Small intestine (tissue), 7 donors: ENCODE measurements at regions not wholly inside any gene's neighbourhood (a gene's known extent, or its start where the extent isn't known, plus 50 kb on each side); places are given as distances from the start of the nearest gene placed in this dataset.

Source experiments
- DNase-seq, 2 donors: peaks; one replicate each; pipeline versions ENCODE4 v3.0.0 to v3.0.0-alpha.2; 2013
- FAIRE-seq: peaks from 2 replicates; lab custom pipeline; 2012; peaks lifted over from hg19 to GRCh38; lab: Jason Lieb, UNC
- H3K27ac ChIP-seq, 3 donors: one replicate each; pipeline ENCODE4 v1.5.1; 2013; ENCODE audit warnings: low read length in 2 of 3, mild to moderate bottlenecking in 2 of 3, control low read depth in 1 of 3, inconsistent platforms in 1 of 3, low read depth in 1 of 3, moderate library complexity in 1 of 3
- H3K27me3 ChIP-seq, 3 donors: one replicate each; pipeline ENCODE4 v1.6.1; 2013; ENCODE audit warnings: low read length in 3 of 3, inconsistent platforms in 1 of 3; ENCODE audit not compliant: control insufficient read depth in 3 of 3, insufficient read depth in 3 of 3
- H3K36me3 ChIP-seq, 3 donors: one replicate each; pipeline ENCODE4 v1.6.1; 2013; ENCODE audit warnings: low read length in 3 of 3, inconsistent platforms in 1 of 3, low read depth in 1 of 3, mild to moderate bottlenecking in 1 of 3, moderate library complexity in 1 of 3; ENCODE audit not compliant: control insufficient read depth in 3 of 3, insufficient read depth in 2 of 3
- H3K4me1 ChIP-seq, 3 donors: one replicate each; pipeline ENCODE4 v1.6.1; 2013; ENCODE audit warnings: low read length in 2 of 3, inconsistent platforms in 1 of 3, low read depth in 1 of 3, mild to moderate bottlenecking in 1 of 3, moderate library complexity in 1 of 3; ENCODE audit not compliant: control insufficient read depth in 3 of 3, insufficient read depth in 2 of 3
- H3K4me3 ChIP-seq, 3 donors: one replicate each; pipeline ENCODE4 v1.5.1; 2013; ENCODE audit warnings: low read length in 3 of 3, control low read depth in 1 of 3, inconsistent platforms in 1 of 3, low read depth in 1 of 3, mild to moderate bottlenecking in 1 of 3, moderate library complexity in 1 of 3
- H3K9me3 ChIP-seq, 2 donors: one replicate each; pipeline ENCODE4 v1.6.1; 2013; ENCODE audit warnings: low read depth in 1 of 2, low read length in 1 of 2; ENCODE audit not compliant: control insufficient read depth in 2 of 2, insufficient read depth in 1 of 2
- WGBS, 3 donors: extraction: QIAGEN DNeasy Blood & Tissue Kit; methylation state at CpG; one replicate each; pipeline ENCODE4 v1.1.7; 2013; 5-methylcytosine and 5-hydroxymethylcytosine counted together
- donor health status: healthy with polysubstance abuse.
- donor health status: control.
- donor health status: control.
- donor health status: Bipolar disorder and iron deficiency.
- donor health status: healthy.

DNA sequence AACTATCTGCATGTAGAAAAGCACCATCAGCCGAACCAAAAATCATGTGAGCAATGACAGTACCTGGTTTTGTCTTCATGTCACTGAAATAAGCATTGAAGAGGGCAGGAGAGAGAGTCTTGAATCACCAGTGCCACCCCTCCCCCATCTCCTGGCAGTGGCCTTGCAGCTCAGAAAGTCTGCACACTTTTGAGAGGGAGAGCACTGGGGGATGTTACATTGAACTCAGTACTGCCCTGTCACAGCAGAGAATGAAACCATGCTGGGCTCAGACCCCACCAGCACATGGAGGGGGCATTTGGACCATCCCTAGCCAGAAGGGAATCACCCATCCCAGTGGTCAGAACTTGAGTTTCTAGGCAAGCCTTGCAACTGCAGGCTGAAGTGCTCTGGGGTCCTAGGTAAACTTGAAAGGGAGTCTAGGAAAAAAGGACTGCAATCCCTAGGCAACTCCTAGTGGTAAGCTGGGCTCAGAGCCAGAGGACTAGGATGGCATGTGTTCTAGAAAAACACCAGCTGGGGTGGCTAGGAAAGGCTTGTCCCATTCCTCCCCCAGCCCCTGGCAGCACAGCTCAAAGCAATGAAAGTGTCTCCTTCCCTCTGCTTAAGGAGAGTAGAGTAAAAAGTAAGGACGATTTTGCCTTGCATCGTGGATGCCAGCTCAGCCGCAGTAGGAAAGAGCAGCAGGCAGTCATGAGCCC, 259.9 kb upstream of the MYT1L start:
- Histone ChIP-seq H3K27ac (no peak overlapping the region), H3K4me3 (no peak overlapping the region), H3K36me3 (no peaks in the 10 kb centered on the region), H3K4me1 (no peaks in the 10 kb centered on the region), H3K27me3 (no peaks in the 10 kb centered on the region), H3K9me3 (peaks cover 0 to 3% of the 10 kb centered on the region in 2 donors)
- no peak for FAIRE-seq
- no peak for DNase-seq
- 84 to 86% (median 85%) methylated on average over 4 of the region's 4 CpGs for WGBS, 3 donors

DNA sequence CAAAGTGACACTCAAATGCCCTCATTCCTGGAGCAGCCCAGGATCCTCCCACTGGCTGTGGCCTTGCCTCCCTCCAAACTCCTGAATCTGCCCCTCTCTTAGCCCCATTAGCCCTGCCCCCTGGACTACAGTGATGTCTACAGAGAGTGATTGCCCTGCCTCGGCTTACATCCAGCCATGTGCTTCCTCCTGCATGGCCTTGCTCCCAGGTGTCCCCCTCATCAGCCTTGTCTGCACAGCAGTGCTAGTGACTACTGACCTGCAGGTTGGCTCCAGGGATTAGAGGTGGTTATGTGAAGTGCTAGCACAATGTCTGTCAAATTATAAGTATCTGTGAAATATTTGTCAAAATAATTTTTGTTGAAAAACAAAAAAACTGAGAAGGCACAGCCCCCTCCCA, 259.1 kb upstream of the MYT1L start:
- Histone ChIP-seq H3K4me1 (no peaks in the 10 kb centered on the region), H3K9me3 (no peaks in the 10 kb centered on the region), H3K27ac (no peak overlapping the region), H3K27me3 (no peaks in the 10 kb centered on the region), H3K36me3 (no peaks in the 10 kb centered on the region), H3K4me3 (no peak overlapping the region)
- no peak for DNase-seq
- WGBS, 3 donors, result 84 to 93% (median 85%) methylated on average over 1 of the region's 1 CpG
- FAIRE-seq, result no peak

DNA sequence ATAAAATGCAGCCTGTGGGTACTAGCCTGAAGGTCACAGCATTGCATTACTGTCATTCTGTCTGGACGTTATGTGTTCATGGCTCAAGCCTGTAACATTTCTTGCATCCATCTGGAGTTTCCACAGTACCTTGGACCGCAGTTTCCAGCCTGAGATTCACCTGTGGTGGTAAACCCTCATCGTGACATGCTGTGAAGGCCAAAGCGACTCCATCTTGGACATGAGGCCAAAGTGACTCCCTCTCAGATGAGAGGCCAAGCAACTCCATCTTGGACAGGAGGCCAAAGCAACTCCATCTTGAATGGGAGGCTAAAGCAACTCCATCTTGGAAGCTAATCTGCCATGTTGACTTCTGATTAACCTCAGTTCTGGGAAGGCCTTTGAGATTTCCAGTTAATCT, 257.7 kb upstream of the MYT1L start:
- Histone ChIP-seq H3K4me3 (no peak overlapping the region), H3K4me1 (no peaks in the 10 kb centered on the region), H3K36me3 (no peaks in the 10 kb centered on the region), H3K27me3 (no peaks in the 10 kb centered on the region), H3K27ac (no peak overlapping the region), H3K9me3 (no peaks in the 10 kb centered on the region)
- DNase-seq, result no peak
- 80 to 88% (median 88%) methylated on average over 4 of the region's 4 CpGs for WGBS, 3 donors
- FAIRE-seq, result no peak

DNA sequence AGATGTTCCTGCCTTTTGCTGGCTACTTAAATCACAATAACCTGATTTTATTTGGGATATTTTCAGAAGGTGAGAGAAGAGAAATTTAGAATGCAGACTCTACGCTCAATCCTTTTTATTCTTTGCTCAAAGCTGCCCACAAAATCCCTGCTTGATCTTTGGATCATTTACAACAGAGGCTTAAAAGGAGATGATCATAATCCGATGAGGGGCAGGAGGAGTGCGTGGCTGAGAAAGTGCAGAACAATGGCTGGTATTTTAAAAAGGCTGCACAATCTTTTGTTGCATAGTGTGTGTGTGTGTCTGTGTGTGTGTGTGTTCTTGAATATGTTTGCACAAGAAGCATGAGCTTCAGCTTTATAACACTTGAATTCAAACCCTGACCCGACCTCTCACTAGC, 256.3 kb upstream of the MYT1L start:
- H3K9me3 ChIP-seq, result no peaks in the 10 kb centered on the region
- no peak overlapping the region for H3K27ac ChIP-seq
- DNase-seq, result no peak
- 22 to 63% (median 46%) methylated on average over 4 of the region's 4 CpGs for WGBS, 3 donors
- no peaks in the 10 kb centered on the region for H3K36me3 ChIP-seq
- no peak overlapping the region for H3K4me3 ChIP-seq
- no peak for FAIRE-seq
- no peaks in the 10 kb centered on the region for H3K4me1 ChIP-seq
- no peaks in the 10 kb centered on the region for H3K27me3 ChIP-seq

DNA sequence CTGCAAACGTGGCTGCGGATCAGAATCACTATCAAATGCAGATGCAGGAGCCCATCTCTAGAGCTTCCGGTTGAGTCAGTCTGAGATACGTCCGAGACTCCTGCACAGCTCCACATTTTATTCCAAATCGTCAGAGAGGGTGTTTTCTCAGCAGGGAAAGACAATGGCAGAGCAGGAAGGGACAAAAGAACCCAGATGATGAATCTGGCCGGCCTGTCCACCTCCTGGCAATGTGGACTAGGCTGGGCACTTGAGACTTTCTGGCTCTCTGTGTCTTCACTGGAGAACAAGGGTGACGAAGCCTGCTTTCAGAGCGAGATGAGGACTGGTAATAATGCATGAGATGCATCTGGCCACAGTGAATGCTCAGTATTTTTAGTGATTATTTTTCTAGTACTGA, 255.9 kb upstream of the MYT1L start:
- Histone ChIP-seq H3K36me3 (no peaks in the 10 kb centered on the region), H3K9me3 (no peaks in the 10 kb centered on the region), H3K27me3 (no peaks in the 10 kb centered on the region), H3K27ac (no peak overlapping the region), H3K4me1 (no peaks in the 10 kb centered on the region), H3K4me3 (no peak overlapping the region)
- WGBS, 3 donors, result 82 to 84% (median 83%) methylated on average over 9 of the region's 9 CpGs
- FAIRE-seq (no peak), DNase-seq (no peak)

DNA sequence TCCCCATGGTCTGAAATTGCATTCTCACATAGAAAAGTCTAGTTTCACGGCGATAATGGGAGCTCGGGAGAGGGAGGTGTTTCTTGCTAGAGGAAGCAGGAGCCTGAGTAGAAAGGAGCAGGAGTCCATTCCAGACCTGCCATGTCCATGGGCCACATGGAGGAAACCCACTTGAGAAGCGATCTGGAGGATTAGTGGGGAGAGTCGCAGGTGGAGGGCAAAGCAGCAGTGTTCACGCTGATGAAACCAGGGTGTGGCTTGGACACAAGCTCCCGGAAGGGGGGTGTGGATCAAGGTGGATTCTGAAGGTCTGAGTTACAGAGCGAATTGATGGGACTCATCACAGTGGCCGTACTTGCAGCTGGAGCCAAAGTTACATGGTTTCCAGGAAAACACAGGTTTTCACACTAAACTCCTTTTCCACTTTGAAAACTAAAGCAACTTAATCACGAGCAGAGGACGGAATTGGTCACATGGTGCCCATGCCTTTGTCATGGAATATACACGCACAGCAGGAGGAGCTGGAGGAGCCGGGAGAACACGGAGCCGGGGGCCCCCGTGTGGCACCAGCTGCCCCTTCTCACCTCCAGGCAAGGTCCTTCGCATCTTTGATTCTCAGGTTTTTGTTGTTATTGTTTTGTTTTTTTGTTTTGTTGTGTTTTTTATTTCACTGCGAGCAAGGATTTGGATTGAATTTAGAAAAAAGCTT, 255.1 kb upstream of the MYT1L start:
- Histone ChIP-seq H3K9me3 (no peaks in the 10 kb centered on the region), H3K4me3 (no peak overlapping the region), H3K27ac (no peak overlapping the region), H3K4me1 (no peaks in the 10 kb centered on the region), H3K27me3 (no peaks in the 10 kb centered on the region), H3K36me3 (no peaks in the 10 kb centered on the region)
- DNase-seq (no peak), FAIRE-seq (no peak)
- WGBS, 3 donors, result 83 to 86% (median 84%) methylated on average over 18 of the region's 18 CpGs

DNA sequence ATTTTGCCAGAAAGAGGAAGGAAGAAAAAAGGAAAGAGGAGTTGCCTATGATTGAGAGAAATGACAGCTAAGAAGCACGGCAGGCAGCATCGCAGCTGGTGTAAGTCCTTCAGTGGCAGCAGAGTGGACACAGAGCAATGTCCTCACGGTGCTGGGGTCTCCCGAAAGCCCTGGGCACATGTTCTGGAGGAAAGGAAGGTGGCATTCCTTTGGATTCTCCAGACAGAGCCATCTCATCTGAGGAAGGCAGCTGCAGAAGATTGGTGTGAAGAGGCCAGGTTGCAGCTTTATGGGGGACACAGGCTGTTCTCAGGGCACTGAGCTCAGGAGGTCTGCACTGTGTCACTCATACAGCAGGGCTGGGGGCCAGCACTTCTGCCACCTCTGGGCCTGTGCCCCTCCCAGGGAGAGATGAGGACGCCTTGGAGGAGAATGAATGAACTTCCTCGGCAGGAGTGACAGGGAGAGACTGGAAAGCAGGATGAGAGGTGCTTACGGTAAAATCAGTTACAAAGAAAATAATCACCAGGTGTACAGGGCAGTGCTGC, 252.0 kb upstream of the MYT1L start:
- H3K36me3 ChIP-seq, result no peaks in the 10 kb centered on the region
- no peak overlapping the region for H3K27ac ChIP-seq
- no peaks in the 10 kb centered on the region for H3K9me3 ChIP-seq
- H3K4me3 ChIP-seq, result no peak overlapping the region
- no peaks in the 10 kb centered on the region for H3K27me3 ChIP-seq
- FAIRE-seq (no peak), DNase-seq (no peak)
- WGBS, 3 donors, result 72 to 83% (median 75%) methylated on average over 7 of the region's 7 CpGs
- no peaks in the 10 kb centered on the region for H3K4me1 ChIP-seq

DNA sequence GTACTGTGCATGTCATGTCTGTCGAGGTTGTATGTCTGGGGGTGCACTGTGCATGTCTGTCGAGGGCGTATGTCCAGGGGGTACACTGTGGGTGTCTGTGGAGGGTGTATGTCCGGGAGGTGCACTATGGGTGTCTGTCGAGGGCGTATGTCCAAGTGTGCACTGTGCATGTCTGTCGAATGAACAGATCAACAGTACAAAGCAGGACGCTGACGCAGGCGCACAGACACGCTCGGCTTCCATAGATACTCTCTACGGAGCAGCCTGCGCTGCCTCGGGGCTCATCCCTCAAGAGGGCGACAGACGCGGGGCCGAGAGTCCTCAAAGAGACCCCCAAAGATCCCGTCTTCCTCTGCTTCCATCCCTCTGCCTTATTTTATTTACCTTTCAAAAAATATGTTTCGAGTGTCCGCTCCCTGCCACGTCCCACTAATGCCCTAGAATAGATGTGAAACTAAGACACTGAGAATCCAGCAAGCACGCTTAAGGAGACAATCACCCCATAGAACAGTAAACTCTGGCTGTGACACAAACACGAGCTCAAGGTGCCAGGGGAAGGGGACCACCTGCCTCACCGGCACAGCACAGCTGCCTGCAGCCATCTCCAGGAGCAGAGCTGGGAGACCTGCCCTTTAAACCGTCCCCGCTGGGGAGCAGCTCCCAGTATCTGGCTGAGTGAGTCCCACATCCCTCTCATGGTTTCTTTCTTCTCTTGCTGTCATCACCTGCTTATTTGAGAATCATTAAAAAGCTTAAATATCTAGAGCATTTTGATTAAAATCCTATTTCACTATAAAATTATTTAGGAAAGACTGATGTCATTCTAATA, 250.5 kb upstream of the MYT1L start:
- DNase-seq (no peak), FAIRE-seq (no peak)
- H3K36me3 ChIP-seq, result no peaks in the 10 kb centered on the region

More for the DNA sequence above, 250.5 kb upstream of the MYT1L start:
- no peaks in the 10 kb centered on the region for H3K4me1 ChIP-seq
- no peak overlapping the region for H3K4me3 ChIP-seq
- H3K27me3 ChIP-seq, result no peaks in the 10 kb centered on the region
- 68 to 75% (median 74%) methylated on average over 28 of the region's 28 CpGs for WGBS, 3 donors
- no peaks in the 10 kb centered on the region for H3K9me3 ChIP-seq
- no peak overlapping the region for H3K27ac ChIP-seq
